ENCODE measurements at regions not wholly inside any gene's neighbourhood (a gene's known extent, or its start where the extent isn't known, plus 50 kb on each side); places are given as distances from the start of the nearest gene placed in this dataset.

- 20 to 27% (median 24%) methylated on average over 3 of the region's 3 CpGs for WGBS, 5 donors
- TF ChIP-seq POLR2AphosphoS5 (IDR thresholded peaks at IDR 0.05) (no peak), CTCF (IDR thresholded peaks at IDR 0.05) (no peak), EP300 (IDR thresholded peaks at IDR 0.05) (no peak), POLR2A (IDR thresholded peaks at IDR 0.05) (no peak)
Measured at GRCh38 chr5:120096413-120096812, 367.7 kb upstream of the PRR16 start.

GRCh38 chr5:120098426-120098825, 365.7 kb upstream of the PRR16 start:
- no peak overlapping the region for H3K4me3 ChIP-seq
- TF ChIP-seq EP300 (IDR thresholded peaks at IDR 0.05) (no peak), POLR2A (IDR thresholded peaks at IDR 0.05) (no peak), CTCF (IDR thresholded peaks at IDR 0.05) (no peak), POLR2AphosphoS5 (IDR thresholded peaks at IDR 0.05) (no peak)
- no peaks in the 10 kb centered on the region for H3K9me3 ChIP-seq
- DNase-seq = no peak
- intact Hi-C loops (cut with DNase I; ENCODE audit: low total_unique reads) = no loop called here
- H3K4me1 ChIP-seq = peaks cover 0 to 11% (median 4%) of the 10 kb centered on the region in 4 donors
- no peaks in the 10 kb centered on the region for H3K27me3 ChIP-seq
- 60 to 82% (median 70%) methylated on average over 4 of the region's 4 CpGs for WGBS, 5 donors
- H3K36me3 ChIP-seq = no peaks in the 10 kb centered on the region
- H3K27ac ChIP-seq = no peak overlapping the region

More at GRCh38 chr5:120096413-120096812, 367.7 kb upstream of the PRR16 start:
- Histone ChIP-seq H3K4me1 (peaks cover 0 to 14% (median 6%) of the 10 kb centered on the region in 4 donors), H3K36me3 (no peaks in the 10 kb centered on the region), H3K27ac (no peak overlapping the region), H3K27me3 (no peaks in the 10 kb centered on the region), H3K4me3 (peak overlapping the region in 1 of 4 donors; percentile 6), H3K9me3 (no peaks in the 10 kb centered on the region)
- no peak for DNase-seq
- intact Hi-C loops (cut with DNase I; ENCODE audit: low total_unique reads) = no loop called here

- WGBS, 5 donors = 56 to 65% (median 58%) methylated on average over 5 of the region's 5 CpGs
- intact Hi-C loops (cut with DNase I; ENCODE audit: low total_unique reads) = no loop called here
- TF ChIP-seq EP300 (IDR thresholded peaks at IDR 0.05) (no peak), POLR2AphosphoS5 (IDR thresholded peaks at IDR 0.05) (no peak), POLR2A (IDR thresholded peaks at IDR 0.05) (no peak), CTCF (IDR thresholded peaks at IDR 0.05) (no peak)
- Histone ChIP-seq H3K36me3 (no peaks in the 10 kb centered on the region), H3K27me3 (no peaks in the 10 kb centered on the region), H3K4me1 (peaks cover 0 to 11% (median 4%) of the 10 kb centered on the region in 4 donors), H3K4me3 (no peak overlapping the region), H3K9me3 (no peaks in the 10 kb centered on the region), H3K27ac (peak overlapping the region in 1 of 5 donors; percentile 2)
- peak in 1 of 2 donors; percentile 28 for DNase-seq
Measured at GRCh38 chr5:120098902-120099535, 365.1 kb upstream of the PRR16 start.

GRCh38 chr5:120101771-120102170, 362.3 kb upstream of the PRR16 start:
- Histone ChIP-seq H3K27ac (no peak overlapping the region), H3K27me3 (no peaks in the 10 kb centered on the region), H3K4me3 (no peak overlapping the region), H3K9me3 (no peaks in the 10 kb centered on the region), H3K36me3 (no peaks in the 10 kb centered on the region), H3K4me1 (peaks cover 0 to 2% (median 0%) of the 10 kb centered on the region in 4 donors)
- no peak for DNase-seq
- TF ChIP-seq POLR2AphosphoS5 (IDR thresholded peaks at IDR 0.05) (no peak), CTCF (IDR thresholded peaks at IDR 0.05) (no peak), POLR2A (IDR thresholded peaks at IDR 0.05) (no peak), EP300 (IDR thresholded peaks at IDR 0.05) (no peak)
- intact Hi-C loops (cut with DNase I; ENCODE audit: low total_unique reads) = no loop called here
